ENCODE measurements at regions not wholly inside any gene's neighbourhood (a gene's known extent, or its start where the extent isn't known, plus 50 kb on each side); places are given as distances from the start of the nearest gene placed in this dataset.

GRCh38 chr4:26181616-26182015 is 139.2 kb upstream of the RBPJ start:
- H3K27me3 ChIP-seq (ENCODE audit: insufficient read depth, low read depth), result no peaks in the 10 kb centered on the region
- no peak for TF ChIP-seq CTCF (conservative IDR thresholded peaks at IDR 0.05; ENCODE audit: low read depth, low read length)
- H3K9ac ChIP-seq, result no peak overlapping the region
- no peak overlapping the region for H2AFZ ChIP-seq (ENCODE audit: low read depth)
- H3K4me1 ChIP-seq (ENCODE audit: low read depth, poor library complexity, severe bottlenecking), result no peaks in the 10 kb centered on the region
- no peaks in the 10 kb centered on the region for H4K20me1 ChIP-seq (ENCODE audit: insufficient read depth)
- H3K79me2 ChIP-seq (ENCODE audit: insufficient read depth, low read depth), result no peaks in the 10 kb centered on the region
- H3K36me3 ChIP-seq (ENCODE audit: insufficient read depth), result no peaks in the 10 kb centered on the region
- H3K4me3 ChIP-seq (IDR thresholded peaks at IDR 0.05; ENCODE audit: insufficient read depth, low read depth, low read length), result no peak overlapping the region
- no peak overlapping the region for H3K4me2 ChIP-seq
- H3K27ac ChIP-seq, result no peak overlapping the region

GRCh38 chr4:26183017-26183416 is 137.8 kb upstream of the RBPJ start:
- Histone ChIP-seq H3K4me2 (no peak overlapping the region), H3K4me3 (IDR thresholded peaks at IDR 0.05; ENCODE audit: insufficient read depth, low read depth, low read length) (no peak overlapping the region), H3K9ac (no peak overlapping the region), H2AFZ (ENCODE audit: low read depth) (no peak overlapping the region), H3K36me3 (ENCODE audit: insufficient read depth) (no peaks in the 10 kb centered on the region), H3K4me1 (ENCODE audit: low read depth, poor library complexity, severe bottlenecking) (no peaks in the 10 kb centered on the region), H4K20me1 (ENCODE audit: insufficient read depth) (no peaks in the 10 kb centered on the region), H3K79me2 (ENCODE audit: insufficient read depth, low read depth) (no peaks in the 10 kb centered on the region), H3K27ac (no peak overlapping the region), H3K27me3 (ENCODE audit: insufficient read depth, low read depth) (no peaks in the 10 kb centered on the region)
- TF ChIP-seq CTCF (conservative IDR thresholded peaks at IDR 0.05; ENCODE audit: low read depth, low read length), result no peak

GRCh38 chr4:26185436-26185835 is 135.4 kb upstream of the RBPJ start:
- TF ChIP-seq CTCF (conservative IDR thresholded peaks at IDR 0.05; ENCODE audit: low read depth, low read length), result no peak
- Histone ChIP-seq H3K4me2 (no peak overlapping the region), H3K27ac (no peak overlapping the region), H3K79me2 (ENCODE audit: insufficient read depth, low read depth) (no peaks in the 10 kb centered on the region), H4K20me1 (ENCODE audit: insufficient read depth) (no peaks in the 10 kb centered on the region), H2AFZ (ENCODE audit: low read depth) (no peak overlapping the region), H3K4me3 (IDR thresholded peaks at IDR 0.05; ENCODE audit: insufficient read depth, low read depth, low read length) (no peak overlapping the region), H3K9ac (no peak overlapping the region), H3K27me3 (ENCODE audit: insufficient read depth, low read depth) (no peaks in the 10 kb centered on the region), H3K4me1 (ENCODE audit: low read depth, poor library complexity, severe bottlenecking) (no peaks in the 10 kb centered on the region), H3K36me3 (ENCODE audit: insufficient read depth) (no peaks in the 10 kb centered on the region)

GRCh38 chr4:26191353-26191752 is 129.5 kb upstream of the RBPJ start:
- no peak overlapping the region for H2AFZ ChIP-seq (ENCODE audit: low read depth)
- no peak for TF ChIP-seq CTCF (conservative IDR thresholded peaks at IDR 0.05; ENCODE audit: low read depth, low read length)
- H3K4me3 ChIP-seq (IDR thresholded peaks at IDR 0.05; ENCODE audit: insufficient read depth, low read depth, low read length), result no peak overlapping the region
- no peak overlapping the region for H3K4me2 ChIP-seq
- H3K36me3 ChIP-seq (ENCODE audit: insufficient read depth), result no peaks in the 10 kb centered on the region
- no peak overlapping the region for H3K27ac ChIP-seq
- no peaks in the 10 kb centered on the region for H3K4me1 ChIP-seq (ENCODE audit: low read depth, poor library complexity, severe bottlenecking)
- no peaks in the 10 kb centered on the region for H4K20me1 ChIP-seq (ENCODE audit: insufficient read depth)
- H3K9ac ChIP-seq, result no peak overlapping the region
- no peaks in the 10 kb centered on the region for H3K27me3 ChIP-seq (ENCODE audit: insufficient read depth, low read depth)
- H3K79me2 ChIP-seq (ENCODE audit: insufficient read depth, low read depth), result no peaks in the 10 kb centered on the region

All from KMS-11 (cell line).